Breast epithelium (tissue), 4 donors: ENCODE measurements at regions not wholly inside any gene's neighbourhood (a gene's known extent, or its start where the extent isn't known, plus 50 kb on each side); places are given as distances from the start of the nearest gene placed in this dataset.
"Not testable (repeated sequence)": the region's sequence is repeated elsewhere in the genome, so short reads cannot be mapped to it uniquely, and the experiment has no call there.

ENCODE experiments used
- DNase-seq, 2 donors: peaks; one replicate each; pipeline ENCODE4 v3.0.0-alpha.2; 2019; ENCODE audit warnings: low spot score in 2 of 2
- H3K27ac ChIP-seq, 2 donors: fragments of 200-600 bp; sonication (generic) in 1 of 2; one replicate each; pipeline ENCODE4 v1.5.1; 2016 to 2019; ENCODE audit warnings: mild to moderate bottlenecking in 1 of 2
- H3K27me3 ChIP-seq, 2 donors: fragments of 200-600 bp; sonication (generic) in 1 of 2; one replicate each; pipeline versions ENCODE4 v1.5.1 to v1.6.0; 2017 to 2019; ENCODE audit warnings: control low read depth in 1 of 2, mild to moderate bottlenecking in 1 of 2
- H3K36me3 ChIP-seq: fragments of 200-600 bp; one replicate; pipeline ENCODE4 v1.5.1; 2019
- H3K4me1 ChIP-seq, 2 donors: fragments of 200-600 bp; sonication (generic); one replicate each; pipeline ENCODE4 v1.5.1; 2016 to 2019; ENCODE audit warnings: control low read depth in 1 of 2
- H3K4me3 ChIP-seq, 3 donors: fragments of 200-600 bp; sonication (generic); 1 replicate in 2 of 3; 2 replicates in 1 of 3; pipeline ENCODE4 v1.5.1; 2016 to 2019; ENCODE audit warnings: mild to moderate bottlenecking in 3 of 3, moderate library complexity in 2 of 3
- H3K9me3 ChIP-seq, 2 donors: fragments of 200-600 bp; sonication (generic) in 1 of 2; one replicate each; pipeline ENCODE4 v1.5.1; 2016 to 2019; ENCODE audit warnings: control low read depth in 1 of 2
- CTCF ChIP-seq, 3 donors: fragments of 450-650 bp; IDR thresholded peaks; one replicate each; pipeline ENCODE4 v1.5.1; 2016 to 2017; ENCODE audit warnings: antibody characterized with exemption in 3 of 3, mild to moderate bottlenecking in 3 of 3, moderate library complexity in 3 of 3
- POLR2A ChIP-seq: fragments of 450-650 bp; IDR thresholded peaks from one replicate; pipeline ENCODE4 v1.6.1; 2016; ENCODE audit warnings: antibody characterized with exemption, mild to moderate bottlenecking, moderate library complexity
- POLR2AphosphoS5 ChIP-seq, 3 donors: sonication (generic); formaldehyde crosslinking; IDR thresholded peaks; one replicate each; pipeline ENCODE4 v1.6.1; 2017; ENCODE audit warnings: antibody characterized with exemption in 3 of 3
- intact Hi-C: fragments of 100-400 bp; cut with DNase I; formaldehyde crosslinking; loops from one replicate; pipeline ENCODE4 v1.15.1; 2023; ENCODE audit warnings: low total_unique reads

GRCh38 chr3:68560728-68561127 lies 371.6 kb downstream of the TAFA4 start:
- Histone ChIP-seq H3K27ac (no peak overlapping the region), H3K4me1 (no peaks in the 10 kb centered on the region), H3K36me3 (no peaks in the 10 kb centered on the region), H3K9me3 (no peaks in the 10 kb centered on the region), H3K27me3 (no peaks in the 10 kb centered on the region), H3K4me3 (no peak overlapping the region)
- intact Hi-C loops = no loop called here
- TF ChIP-seq CTCF (IDR thresholded peaks at IDR 0.05) = no peak
- no peak for TF ChIP-seq POLR2AphosphoS5 (IDR thresholded peaks at IDR 0.05)
- no peak for TF ChIP-seq POLR2A
- DNase-seq = no peak

GRCh38 chr3:68535782-68536181 lies 396.6 kb downstream of the TAFA4 start:
- no peak for TF ChIP-seq CTCF (IDR thresholded peaks at IDR 0.05)
- TF ChIP-seq POLR2A = no peak
- no peak for TF ChIP-seq POLR2AphosphoS5 (IDR thresholded peaks at IDR 0.05)
- no peaks in the 10 kb centered on the region for H3K27me3 ChIP-seq
- H3K27ac ChIP-seq = no peak overlapping the region
- H3K9me3 ChIP-seq = no peaks in the 10 kb centered on the region
- intact Hi-C loops = no loop called here
- H3K4me1 ChIP-seq = no peaks in the 10 kb centered on the region
- H3K4me3 ChIP-seq = no peak overlapping the region
- H3K36me3 ChIP-seq = no peaks in the 10 kb centered on the region
- DNase-seq = no peak

GRCh38 chr3:68523330-68523729 lies 409.0 kb downstream of the TAFA4 start:
- DNase-seq = no peak
- no peak for TF ChIP-seq CTCF (IDR thresholded peaks at IDR 0.05)
- TF ChIP-seq POLR2A = no peak
- TF ChIP-seq POLR2AphosphoS5 (IDR thresholded peaks at IDR 0.05) = no peak
- intact Hi-C loops = no loop called here

DNA sequence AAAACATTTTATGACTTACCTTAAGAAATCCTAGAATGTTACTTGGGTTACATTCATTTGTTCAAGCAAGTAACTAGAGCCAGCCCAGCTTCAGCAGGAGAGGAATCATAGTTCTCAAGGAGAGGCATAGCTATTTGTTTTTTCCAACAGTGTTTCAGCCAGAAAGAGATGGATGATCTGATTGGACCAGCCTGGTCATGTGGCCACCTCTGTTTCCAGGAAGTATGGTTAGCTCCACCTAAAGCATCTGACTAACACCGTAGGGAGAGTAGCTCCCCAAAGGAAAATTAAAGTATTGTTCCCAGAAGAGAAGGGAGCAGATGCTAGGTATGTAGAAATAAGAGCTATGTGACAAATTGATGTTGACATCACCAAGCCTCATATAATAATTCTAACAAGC lies 417.1 kb downstream of the TAFA4 start:
- TF ChIP-seq CTCF (IDR thresholded peaks at IDR 0.05) = no peak
- TF ChIP-seq POLR2AphosphoS5 (IDR thresholded peaks at IDR 0.05) = no peak
- Histone ChIP-seq H3K4me3 (no peak overlapping the region), H3K9me3 (no peaks in the 10 kb centered on the region), H3K27ac (no peak overlapping the region), H3K27me3 (no peaks in the 10 kb centered on the region), H3K4me1 (no peaks in the 10 kb centered on the region), H3K36me3 (no peaks in the 10 kb centered on the region)
- no peak for DNase-seq
- intact Hi-C loops = no loop called here

More at GRCh38 chr3:68523330-68523729, 409.0 kb downstream of the TAFA4 start:
- Histone ChIP-seq H3K4me3 (no peak overlapping the region), H3K36me3 (no peaks in the 10 kb centered on the region), H3K27ac (no peak overlapping the region), H3K9me3 (no peaks in the 10 kb centered on the region), H3K27me3 (no peaks in the 10 kb centered on the region), H3K4me1 (no peaks in the 10 kb centered on the region)

DNA sequence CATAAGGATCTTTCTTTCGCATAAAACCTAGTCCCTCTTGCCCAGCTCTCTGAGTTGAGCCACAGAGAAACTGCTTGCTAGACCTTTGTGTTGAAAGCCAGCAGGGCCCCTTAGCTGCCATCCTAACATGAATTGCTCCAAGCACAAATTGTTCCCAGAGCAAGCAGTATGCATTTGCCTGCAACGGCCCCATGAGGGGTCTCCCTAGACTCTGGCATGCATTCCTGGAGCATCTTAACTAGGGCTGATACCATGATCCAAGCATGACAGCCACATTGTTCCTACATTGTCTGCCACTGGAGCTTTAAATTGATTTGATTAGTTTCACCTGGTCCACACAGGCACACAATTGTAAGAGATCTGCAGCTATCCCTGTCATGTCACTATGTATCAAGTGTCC lies 428.1 kb downstream of the TAFA4 start:
- Histone ChIP-seq H3K4me3 (no peak overlapping the region), H3K9me3 (peaks cover 0 to 7% of the 10 kb centered on the region in 2 donors), H3K27ac (no peak overlapping the region), H3K4me1 (no peaks in the 10 kb centered on the region), H3K36me3 (no peaks in the 10 kb centered on the region), H3K27me3 (no peaks in the 10 kb centered on the region)
- no peak for DNase-seq
- TF ChIP-seq CTCF (IDR thresholded peaks at IDR 0.05) (no peak), POLR2AphosphoS5 (IDR thresholded peaks at IDR 0.05) (no peak), POLR2A (no peak)
- intact Hi-C loops = no loop called here

DNA sequence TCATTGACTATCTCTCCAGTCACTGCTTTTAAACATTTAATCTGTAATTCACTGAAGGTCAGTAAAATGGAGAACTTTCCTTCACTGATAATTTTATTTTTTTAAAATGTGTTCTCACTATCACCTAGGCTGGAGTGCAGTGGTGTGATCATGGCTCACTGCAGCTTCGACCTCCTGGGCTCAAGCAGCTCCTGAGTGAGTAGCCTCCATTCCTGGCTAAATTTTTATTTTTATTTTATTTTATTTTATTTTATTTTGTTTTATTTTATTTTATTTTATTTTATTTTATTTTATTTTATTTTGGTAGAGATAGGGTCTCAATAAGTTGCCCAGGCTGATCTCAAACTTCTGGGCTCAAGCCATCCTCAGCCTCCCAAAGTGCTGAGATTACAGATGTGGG lies 446.5 kb downstream of the TAFA4 start:
- H3K27ac ChIP-seq, intact Hi-C loops, H3K9me3 ChIP-seq, H3K36me3 ChIP-seq, H3K4me3 ChIP-seq, H3K4me1 ChIP-seq, DNase-seq, H3K27me3 ChIP-seq: not testable (repeated sequence)
